Adrenal gland (tissue), 9 donors: ENCODE measurements at regions not wholly inside any gene's neighbourhood (a gene's known extent, or its start where the extent isn't known, plus 50 kb on each side); places are given as distances from the start of the nearest gene placed in this dataset.

Source experiments
- DNase-seq, 7 donors: peaks; one replicate each; pipeline ENCODE4 v3.0.0-alpha.2; 2019 to 2020
- H3K27ac ChIP-seq, 5 donors: fragments of 200-600 bp; sonication (generic) in 4 of 5; 1 replicate in 3 of 5; 2 replicates in 2 of 5; pipeline versions ENCODE4 v1.5.1 to v1.8.0; 2016 to 2020; ENCODE audit warnings: mild to moderate bottlenecking in 1 of 5
- H3K27me3 ChIP-seq: fragments of 200-600 bp; 2 replicates; pipeline ENCODE4 v1.8.0; 2021
- H3K36me3 ChIP-seq, 2 donors: fragments of 200-600 bp; replicated peaks in 1 of 2; 1 replicate in 1 of 2; 2 replicates in 1 of 2; pipeline versions ENCODE4 v1.5.1 to v1.8.0; 2018 to 2022
- H3K4me1 ChIP-seq, 2 donors: fragments of 200-600 bp; replicated peaks in 1 of 2; 1 replicate in 1 of 2; 2 replicates in 1 of 2; pipeline versions ENCODE4 v1.5.1 to v1.8.0; 2018 to 2021
- H3K4me3 ChIP-seq, 4 donors: fragments of 200-600 bp; sonication (generic) in 3 of 4; one replicate each; pipeline ENCODE4 v1.5.1; 2016 to 2018
- H3K9me3 ChIP-seq, 3 donors: fragments of 200-600 bp; sonication (generic) in 1 of 3; replicated peaks in 1 of 3; 1 replicate in 2 of 3; 2 replicates in 1 of 3; pipeline versions ENCODE4 v1.5.1 to v1.8.0; 2016 to 2021
- POLR2A ChIP-seq, 2 donors: fragments of 450-650 bp; IDR thresholded peaks; one replicate each; pipeline ENCODE4 v1.6.1; 2017; ENCODE audit warnings: antibody characterized with exemption in 2 of 2, mild to moderate bottlenecking in 2 of 2, moderate library complexity in 1 of 2
- WGBS, 4 donors: extraction: QIAGEN DNeasy Blood & Tissue Kit in 2 of 4; methylation state at CpG; one replicate each; pipeline versions ENCODE4 v1.1.5 to v1.1.7; 2013 to 2017; 5-methylcytosine and 5-hydroxymethylcytosine counted together
- intact Hi-C, 2 donors: fragments of 100-400 bp; cut with DNase I; formaldehyde crosslinking; loops; one replicate each; pipeline versions ENCODE4 v1.14.1 to v1.15.0; 2022 to 2023
- TF ChIP-seq, protein P1 (sequence below), 6 experiments: fragments of 450-650 bp in 4 of 6; fragments of 200-600 bp in 2 of 6; sonication (generic) in 1 of 6; IDR thresholded peaks; 1 replicate in 5 of 6; 2 replicates in 1 of 6; pipeline versions ENCODE4 v1.5.1 to v1.8.0; 2016 to 2021; ENCODE audit warnings: antibody characterized with exemption in 6 of 6, mild to moderate bottlenecking in 2 of 6, moderate library complexity in 1 of 6
- donor health status: healthy with polysubstance abuse.
- donor health status: Bipolar disorder and iron deficiency.
- donor health status: DM: yes; HTN: yes; CAD: no.
- donor health status: DM: no; HTN: no; CAD: no.
- donor health status: DM: no; HTN: no; CAD: no.

DNA sequence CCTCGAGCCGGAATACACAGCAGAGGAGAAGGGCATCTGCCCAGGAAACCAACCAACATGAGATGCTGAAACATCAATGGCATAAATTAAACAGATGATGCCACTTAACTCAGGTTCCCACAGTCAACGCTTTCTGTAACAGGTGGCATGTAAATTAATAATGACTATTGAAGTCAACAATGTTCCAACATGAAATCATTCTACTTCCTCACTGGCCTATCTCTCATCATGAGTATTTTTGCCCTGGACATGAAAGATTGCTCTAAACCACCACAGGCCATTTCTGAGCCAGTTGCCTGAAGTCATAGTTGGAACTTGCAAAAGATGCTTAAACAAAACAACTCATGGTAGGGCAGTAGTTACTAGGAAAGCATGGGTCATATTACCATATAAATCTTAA is 397.9 kb upstream of the JARID2 start:
- Histone ChIP-seq H3K27ac (no peak overlapping the region), H3K4me3 (no peak overlapping the region), H3K36me3 (no peaks in the 10 kb centered on the region), H3K9me3 (no peaks in the 10 kb centered on the region), H3K4me1 (no peaks in the 10 kb centered on the region), H3K27me3 (no peaks in the 10 kb centered on the region)
- TF ChIP-seq POLR2A (IDR thresholded peaks at IDR 0.05), result no peak
- TF ChIP-seq, protein P1, sequence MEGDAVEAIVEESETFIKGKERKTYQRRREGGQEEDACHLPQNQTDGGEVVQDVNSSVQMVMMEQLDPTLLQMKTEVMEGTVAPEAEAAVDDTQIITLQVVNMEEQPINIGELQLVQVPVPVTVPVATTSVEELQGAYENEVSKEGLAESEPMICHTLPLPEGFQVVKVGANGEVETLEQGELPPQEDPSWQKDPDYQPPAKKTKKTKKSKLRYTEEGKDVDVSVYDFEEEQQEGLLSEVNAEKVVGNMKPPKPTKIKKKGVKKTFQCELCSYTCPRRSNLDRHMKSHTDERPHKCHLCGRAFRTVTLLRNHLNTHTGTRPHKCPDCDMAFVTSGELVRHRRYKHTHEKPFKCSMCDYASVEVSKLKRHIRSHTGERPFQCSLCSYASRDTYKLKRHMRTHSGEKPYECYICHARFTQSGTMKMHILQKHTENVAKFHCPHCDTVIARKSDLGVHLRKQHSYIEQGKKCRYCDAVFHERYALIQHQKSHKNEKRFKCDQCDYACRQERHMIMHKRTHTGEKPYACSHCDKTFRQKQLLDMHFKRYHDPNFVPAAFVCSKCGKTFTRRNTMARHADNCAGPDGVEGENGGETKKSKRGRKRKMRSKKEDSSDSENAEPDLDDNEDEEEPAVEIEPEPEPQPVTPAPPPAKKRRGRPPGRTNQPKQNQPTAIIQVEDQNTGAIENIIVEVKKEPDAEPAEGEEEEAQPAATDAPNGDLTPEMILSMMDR (IDR thresholded peaks at IDR 0.05), result no peak
- DNase-seq, result no peak
- intact Hi-C loops, result no loop called here
- WGBS, 4 donors, result 88 to 91% (median 90%) methylated on average over 3 of the region's 3 CpGs

DNA sequence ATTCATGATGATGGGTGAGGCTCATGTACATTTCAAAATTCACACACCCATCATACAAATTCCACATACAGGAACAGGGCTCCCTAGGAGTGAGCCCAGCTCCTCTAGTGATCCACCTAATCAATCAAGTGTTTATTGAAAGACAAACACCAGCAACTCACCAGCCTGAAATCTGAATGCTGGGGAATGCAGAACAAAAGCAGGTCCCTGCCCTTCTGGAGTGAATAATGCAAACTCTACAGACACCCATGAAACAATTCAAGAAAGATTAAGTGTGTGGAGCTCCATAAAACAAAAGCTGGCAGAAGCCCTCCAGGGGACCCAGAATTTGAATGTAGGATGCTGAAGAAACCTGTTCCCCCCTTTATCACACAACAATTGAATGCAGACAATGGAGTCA is 396.7 kb upstream of the JARID2 start:
- no peaks in the 10 kb centered on the region for H3K36me3 ChIP-seq
- no peaks in the 10 kb centered on the region for H3K4me1 ChIP-seq
- H3K9me3 ChIP-seq, result no peaks in the 10 kb centered on the region
- TF ChIP-seq POLR2A (IDR thresholded peaks at IDR 0.05), result no peak
- TF ChIP-seq, protein P1 (IDR thresholded peaks at IDR 0.05), result no peak
- intact Hi-C loops, result no loop called here
- H3K27me3 ChIP-seq, result no peaks in the 10 kb centered on the region
- H3K27ac ChIP-seq, result no peak overlapping the region
- no peak overlapping the region for H3K4me3 ChIP-seq
- DNase-seq, result no peak

DNA sequence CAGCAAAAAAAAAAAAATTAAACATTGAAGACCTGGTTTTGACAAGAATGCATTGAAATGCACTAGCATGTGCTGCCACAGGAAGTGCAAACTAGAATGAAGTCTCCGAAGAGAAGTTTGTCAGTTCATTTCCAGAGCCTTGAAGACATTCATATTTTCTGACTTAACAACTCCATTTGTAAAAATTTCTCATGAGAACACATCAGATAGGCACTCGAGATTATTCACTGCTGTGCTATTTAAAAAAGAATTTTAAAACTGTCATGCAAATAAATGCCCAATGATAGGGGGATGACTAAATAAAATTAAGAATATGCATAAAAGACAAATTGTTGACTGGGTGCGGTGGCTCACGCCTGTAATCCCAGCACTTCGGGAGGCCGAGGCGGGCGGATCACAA is 394.6 kb upstream of the JARID2 start:
- no peaks in the 10 kb centered on the region for H3K4me1 ChIP-seq
- no peaks in the 10 kb centered on the region for H3K36me3 ChIP-seq
- intact Hi-C loops, result no loop called here
- no peak overlapping the region for H3K27ac ChIP-seq
- no peak overlapping the region for H3K4me3 ChIP-seq
- DNase-seq, result no peak
- no peak for TF ChIP-seq POLR2A (IDR thresholded peaks at IDR 0.05)
- TF ChIP-seq, protein P1 (IDR thresholded peaks at IDR 0.05), result no peak
- H3K9me3 ChIP-seq, result no peaks in the 10 kb centered on the region
- WGBS, 4 donors, result 79 to 89% (median 84%) methylated on average over 8 of the region's 8 CpGs
- H3K27me3 ChIP-seq, result no peaks in the 10 kb centered on the region

DNA sequence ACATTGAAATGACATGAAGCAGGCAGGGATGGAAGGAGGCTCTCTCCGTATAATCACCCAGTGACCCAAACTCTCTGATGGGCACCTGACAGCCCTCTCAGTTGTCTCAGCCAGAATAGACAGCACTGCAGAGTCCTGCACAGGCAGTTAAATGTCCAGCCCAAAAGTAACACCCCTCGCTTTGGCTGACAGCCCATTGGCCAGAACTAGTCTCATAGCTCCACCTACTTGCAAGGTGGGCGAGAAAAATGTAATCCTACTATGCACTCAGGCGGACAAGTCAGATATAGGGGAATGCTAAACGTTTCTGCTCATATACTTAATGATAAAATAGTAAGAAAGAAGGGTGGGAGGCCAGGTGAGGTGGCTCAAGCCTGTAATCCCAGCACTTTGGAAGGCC is 393.5 kb upstream of the JARID2 start:
- no peak for DNase-seq
- intact Hi-C loops, result no loop called here
- Histone ChIP-seq H3K4me1 (no peaks in the 10 kb centered on the region), H3K9me3 (no peaks in the 10 kb centered on the region), H3K27ac (no peak overlapping the region), H3K4me3 (no peak overlapping the region), H3K27me3 (no peaks in the 10 kb centered on the region), H3K36me3 (no peaks in the 10 kb centered on the region)
- TF ChIP-seq, protein P1 (IDR thresholded peaks at IDR 0.05), result no peak
- no peak for TF ChIP-seq POLR2A (IDR thresholded peaks at IDR 0.05)
- 79 to 92% (median 87%) methylated on average over 5 of the region's 5 CpGs for WGBS, 4 donors
